ENCODE measurements at regions not wholly inside any gene's neighbourhood (a gene's known extent, or its start where the extent isn't known, plus 50 kb on each side); places are given as distances from the start of the nearest gene placed in this dataset.

DNA sequence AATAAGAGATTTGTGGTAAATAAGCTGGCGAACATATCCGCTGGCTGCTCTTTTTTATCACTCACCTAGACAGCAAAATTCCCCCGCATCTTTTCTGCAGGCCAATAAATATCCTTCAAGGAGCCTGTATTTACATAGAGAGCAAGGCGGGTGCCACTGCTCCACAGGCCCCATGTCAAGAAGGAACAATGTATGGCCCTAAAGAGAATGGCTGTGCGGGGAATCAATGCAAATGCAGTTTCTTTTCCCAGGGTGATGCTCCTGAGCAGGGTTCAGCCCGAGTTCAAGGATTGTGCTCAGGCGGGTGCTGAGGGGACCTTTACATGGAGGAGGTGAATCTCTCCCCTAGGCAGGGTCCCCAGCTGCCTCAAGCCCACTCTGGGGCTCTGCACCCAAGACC lies 494.2 kb upstream of the ZMIZ1 start:
- DNase-seq = no peak

DNA sequence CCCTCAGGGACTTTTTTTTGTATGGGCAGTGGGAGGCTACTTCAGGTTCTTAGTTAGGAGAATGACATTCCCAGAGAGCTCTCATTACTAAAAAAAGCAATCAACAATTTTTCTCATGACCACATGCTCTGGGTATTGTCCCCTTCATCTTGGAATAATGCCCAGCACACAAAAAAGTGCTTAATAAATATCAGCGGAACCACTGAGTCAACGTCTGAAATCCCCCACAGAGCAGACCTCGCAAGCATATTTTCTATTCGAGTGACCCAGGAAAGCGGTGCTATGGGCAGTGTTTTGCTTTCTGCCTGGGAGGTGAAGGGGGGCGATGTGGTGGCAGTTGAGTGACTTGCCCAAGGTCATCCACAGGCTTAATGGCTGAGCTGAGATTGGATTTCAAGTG lies 493.4 kb upstream of the ZMIZ1 start:
- DNase-seq = no peak

DNA sequence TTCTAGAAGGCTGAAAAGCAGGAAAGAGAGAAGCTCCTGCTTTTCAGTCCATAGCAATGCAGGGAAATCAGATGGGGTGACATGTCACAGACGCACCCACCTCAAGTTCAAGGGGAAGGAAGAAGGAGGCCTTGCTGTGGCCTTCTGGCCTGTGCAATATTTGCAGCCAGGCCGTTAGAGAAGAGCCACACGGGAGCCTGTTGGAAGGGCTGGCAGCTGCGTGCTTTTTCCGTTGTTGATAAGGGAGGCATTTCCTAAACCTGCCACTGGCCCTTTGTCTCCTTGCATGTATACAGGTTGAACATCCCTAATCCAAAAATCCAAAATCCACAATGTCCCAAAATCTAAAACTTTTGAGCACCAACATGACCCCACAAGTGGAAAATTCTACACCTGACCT lies 492.5 kb upstream of the ZMIZ1 start:
- no peak for DNase-seq

DNA sequence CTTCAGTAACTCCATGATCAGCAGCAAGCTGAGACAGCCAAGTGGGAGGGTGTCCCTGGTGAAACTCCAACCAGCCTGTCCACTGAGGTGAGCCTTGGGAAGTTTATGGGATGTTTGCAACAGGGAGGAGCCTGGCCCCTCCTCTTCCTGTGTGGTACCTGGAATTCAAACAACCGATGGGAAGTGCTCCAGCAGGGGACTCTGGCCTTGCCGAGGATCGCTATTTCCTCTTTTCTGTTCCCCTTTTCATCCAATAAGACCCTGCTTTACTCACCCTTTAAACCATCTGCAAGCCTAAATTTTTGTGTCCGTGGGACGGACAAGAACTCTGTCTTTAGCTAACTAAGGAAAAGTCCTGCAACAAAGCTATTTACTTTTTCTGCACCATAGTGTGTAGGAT lies 491.1 kb upstream of the ZMIZ1 start:
- no peak for DNase-seq

DNA sequence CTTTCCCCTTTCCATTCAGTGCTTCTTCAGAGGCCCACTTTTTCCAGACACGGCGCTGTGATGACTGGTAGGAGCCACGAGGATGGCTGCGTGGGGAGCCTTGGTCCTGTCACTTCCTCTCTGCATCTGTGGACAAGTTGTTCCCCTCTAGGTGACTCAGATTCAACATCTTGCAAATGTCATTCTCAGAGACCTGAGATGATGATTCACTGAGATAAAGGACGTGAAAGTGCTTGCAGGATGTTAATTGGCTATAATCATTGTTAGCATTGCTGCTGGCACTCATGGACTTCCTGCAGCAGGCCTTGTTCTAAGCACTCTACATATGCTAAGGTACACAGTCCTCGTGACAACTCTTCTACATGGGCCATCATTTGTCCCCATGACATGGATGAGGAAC lies 489.8 kb upstream of the ZMIZ1 start:
- no peak for DNase-seq

DNA sequence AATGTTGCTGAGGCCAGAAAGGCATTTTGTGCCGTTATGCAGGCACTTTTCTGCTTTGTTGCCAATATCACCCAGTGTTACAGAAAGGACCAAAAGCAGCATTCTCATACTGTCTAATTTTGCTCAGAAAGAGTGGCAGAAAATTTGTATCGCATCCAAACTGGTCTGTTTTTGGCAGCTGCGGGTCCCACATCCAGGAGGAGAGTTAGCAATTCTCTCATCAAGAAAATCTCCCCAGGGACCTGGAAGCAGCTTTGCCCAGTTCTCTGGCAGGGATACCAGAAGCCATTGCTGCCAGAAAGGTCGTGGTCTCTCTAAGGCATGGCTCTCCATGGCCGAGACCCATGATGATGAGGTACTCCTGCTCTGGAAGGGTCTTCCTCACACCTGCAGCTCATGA lies 489.2 kb upstream of the ZMIZ1 start:
- DNase-seq = no peak

DNA sequence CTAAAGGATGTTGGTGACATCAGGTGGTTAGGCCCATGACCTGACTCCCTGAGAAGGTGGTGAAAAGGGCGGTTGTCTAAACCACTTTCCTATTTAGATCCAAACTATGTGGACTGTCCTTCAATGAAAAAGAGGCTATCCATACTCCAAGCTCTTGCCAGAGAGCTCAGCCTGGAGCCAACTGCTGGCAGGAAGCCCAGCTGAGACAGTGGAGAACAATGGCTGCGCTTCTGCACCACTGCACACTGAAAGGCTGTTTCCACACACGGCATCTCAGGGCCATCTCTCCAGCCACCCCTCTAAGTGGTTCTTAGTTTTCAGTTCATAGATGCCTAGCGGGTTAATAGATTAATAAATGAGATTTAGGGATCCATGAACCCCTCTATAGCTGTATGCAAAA lies 488.8 kb upstream of the ZMIZ1 start:
- no peak for DNase-seq

DNA sequence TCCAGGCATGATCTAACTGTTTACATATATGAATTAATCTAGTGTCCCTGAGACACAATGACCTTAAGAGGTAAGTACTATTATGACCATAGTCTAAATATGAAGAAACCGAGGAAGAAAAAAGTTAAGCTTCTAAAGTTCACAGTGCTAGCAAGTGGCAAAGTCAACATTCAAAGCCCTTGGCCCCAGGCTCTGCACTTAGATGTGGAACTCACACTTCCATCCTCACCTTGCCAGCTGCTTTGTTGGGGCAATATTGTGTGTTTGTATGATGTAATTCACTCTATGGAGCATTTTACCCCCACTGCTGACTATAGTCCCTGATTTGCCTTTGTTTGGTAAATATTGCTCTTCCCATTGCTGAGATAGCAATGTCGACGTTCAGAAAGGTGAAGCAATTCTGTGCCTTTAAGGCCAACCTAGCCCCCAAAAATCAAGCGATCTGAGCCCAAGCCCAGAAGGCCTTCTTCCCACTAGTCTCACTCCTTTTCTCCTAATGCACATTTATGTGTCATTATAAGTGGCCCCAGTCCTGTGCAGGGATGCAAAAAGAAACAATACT lies 487.6 kb upstream of the ZMIZ1 start:
- DNase-seq = no peak

DNA sequence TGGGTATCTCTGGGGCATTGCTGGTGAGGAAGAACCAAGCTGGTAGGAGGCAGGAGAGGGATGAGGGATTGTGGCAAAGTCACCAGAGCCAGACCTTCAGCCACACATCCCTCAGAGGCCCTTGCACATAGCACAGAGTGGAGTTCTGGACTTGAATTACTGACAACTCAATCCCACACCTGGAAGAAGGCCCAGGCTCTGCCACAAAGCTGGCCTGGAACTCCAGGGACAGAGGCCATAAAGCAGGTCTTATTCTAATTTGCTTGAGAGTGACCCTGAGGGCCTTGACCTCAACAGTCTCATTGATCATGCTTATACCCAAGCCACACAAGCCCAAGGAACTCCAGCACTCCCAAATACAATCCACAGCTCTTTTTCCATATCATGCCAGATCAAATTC lies 486.2 kb upstream of the ZMIZ1 start:
- DNase-seq = no peak

DNA sequence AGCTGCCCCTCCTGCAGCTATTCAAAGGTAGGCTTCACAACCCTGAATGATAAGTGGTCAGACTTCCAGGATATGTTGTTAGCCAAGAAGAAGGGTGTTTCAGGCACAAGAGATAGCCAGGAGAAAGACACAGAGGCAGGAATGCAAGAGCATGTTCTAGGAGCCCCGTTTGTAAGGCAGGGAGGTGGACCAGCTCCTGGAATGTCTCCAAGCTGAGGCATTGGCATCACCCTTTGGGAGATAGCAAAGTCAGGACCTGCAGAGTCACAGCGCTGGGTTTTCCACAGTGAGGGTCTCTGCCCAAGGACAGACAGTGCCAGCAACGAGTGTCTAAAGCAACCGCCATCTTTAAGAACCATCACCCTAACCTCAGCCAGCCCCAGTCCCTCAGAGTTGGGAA lies 484.5 kb upstream of the ZMIZ1 start:
- DNase-seq = no peak

DNA sequence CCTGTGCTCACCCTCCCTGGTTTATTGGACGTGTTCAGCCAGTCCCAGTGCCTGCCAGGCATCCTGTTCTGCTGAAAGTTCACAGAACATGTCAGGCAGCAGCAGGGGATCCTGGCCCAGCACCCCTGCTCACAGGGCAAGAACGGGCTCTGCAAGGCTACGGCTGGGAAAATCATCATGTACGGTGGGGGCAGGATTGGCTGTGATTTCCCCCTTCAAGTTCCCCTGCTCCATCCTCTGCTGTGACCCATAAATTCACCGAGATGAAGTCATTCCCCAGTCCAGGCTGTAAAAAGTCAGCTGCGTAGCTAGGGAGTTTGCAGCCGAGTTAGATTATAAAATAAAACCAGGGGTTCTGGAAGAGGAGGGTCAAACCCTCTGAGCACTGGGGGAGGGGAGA lies 484.1 kb upstream of the ZMIZ1 start:
- no peak for DNase-seq

DNA sequence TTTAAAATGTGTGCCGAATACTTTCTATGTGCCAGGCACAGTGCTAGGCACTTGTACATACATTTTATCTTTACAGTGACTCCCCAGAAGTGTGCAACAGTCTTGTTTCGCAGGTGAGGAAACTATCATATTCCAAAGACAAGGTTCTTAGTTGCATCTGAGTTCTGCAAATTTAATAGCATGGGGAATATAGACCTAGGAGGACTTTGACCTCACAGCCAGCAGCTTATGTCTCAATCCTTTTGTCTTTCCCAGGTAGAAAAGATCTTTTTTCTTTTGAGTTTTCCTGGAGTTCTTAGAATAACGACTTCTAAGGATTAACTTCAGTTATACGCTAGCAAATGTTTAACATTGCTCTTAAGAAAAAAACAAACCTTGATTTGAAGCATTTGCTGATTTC lies 482.8 kb upstream of the ZMIZ1 start:
- DNase-seq = no peak

DNA sequence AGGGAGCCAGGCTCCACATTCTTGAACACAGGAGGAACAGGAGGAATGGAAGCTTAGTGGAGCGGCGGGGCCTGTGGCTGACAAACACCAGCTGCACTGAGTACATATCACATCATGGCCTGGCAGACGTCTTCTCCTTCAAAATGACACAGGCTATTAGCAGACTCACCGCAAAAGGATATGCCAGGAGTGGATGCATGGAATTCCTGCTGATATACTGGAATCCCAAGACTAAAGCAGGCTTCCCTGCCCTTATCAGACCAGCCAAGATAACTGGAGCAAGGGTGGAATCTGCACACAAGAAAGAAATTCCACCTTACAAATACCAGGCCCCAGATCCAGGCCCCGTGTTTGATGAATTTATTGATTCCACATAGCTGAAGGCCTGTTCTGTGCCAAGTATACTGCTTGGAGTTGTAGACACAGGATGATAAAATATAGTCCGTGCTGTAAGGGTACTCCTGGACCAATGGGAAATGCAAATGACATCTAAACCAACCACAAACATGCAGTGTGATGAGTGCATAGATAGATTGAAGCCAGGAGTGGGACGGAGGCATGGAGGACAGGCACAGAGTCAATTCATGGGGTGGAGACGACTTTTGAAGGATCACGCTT lies 480.5 kb upstream of the ZMIZ1 start:
- DNase-seq = no peak

DNA sequence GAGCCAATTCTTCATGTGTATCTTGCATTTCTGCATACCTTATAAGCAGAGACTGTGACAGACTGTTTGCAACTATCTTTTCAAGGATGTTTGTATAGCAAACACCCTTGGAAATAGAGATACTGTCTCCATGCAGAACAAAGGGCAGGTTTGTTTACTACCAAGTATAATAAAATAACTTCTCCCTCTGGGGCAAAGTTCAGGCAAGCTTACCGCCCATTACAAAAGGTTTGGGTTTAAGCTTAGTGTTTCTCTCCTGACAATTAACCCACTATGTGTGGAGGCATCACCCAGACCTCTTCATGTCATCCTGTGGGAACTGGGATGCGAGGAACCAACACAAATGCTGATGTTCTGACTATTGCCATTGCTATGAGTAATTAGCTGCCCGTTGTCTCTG lies 479.1 kb upstream of the ZMIZ1 start:
- no peak for DNase-seq

DNA sequence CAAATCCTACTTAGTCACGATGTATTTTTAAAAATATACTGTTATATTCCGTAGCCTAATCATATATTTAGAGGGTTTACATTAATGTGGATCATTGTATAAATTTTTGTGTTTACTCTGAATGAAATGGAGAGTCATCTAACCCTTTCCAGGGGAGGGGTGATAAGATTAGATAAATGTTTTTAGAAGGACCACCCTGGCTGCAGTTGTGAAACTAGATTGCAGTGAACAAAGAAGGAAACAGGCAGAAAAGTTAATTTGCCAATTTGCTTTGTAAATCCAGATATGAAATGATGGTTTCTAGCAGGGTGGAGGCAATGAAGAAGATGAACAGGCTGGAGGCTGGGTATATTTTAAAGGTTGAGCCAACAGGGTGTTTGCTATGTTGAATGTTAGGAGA lies 477.7 kb upstream of the ZMIZ1 start:
- DNase-seq = no peak

DNA sequence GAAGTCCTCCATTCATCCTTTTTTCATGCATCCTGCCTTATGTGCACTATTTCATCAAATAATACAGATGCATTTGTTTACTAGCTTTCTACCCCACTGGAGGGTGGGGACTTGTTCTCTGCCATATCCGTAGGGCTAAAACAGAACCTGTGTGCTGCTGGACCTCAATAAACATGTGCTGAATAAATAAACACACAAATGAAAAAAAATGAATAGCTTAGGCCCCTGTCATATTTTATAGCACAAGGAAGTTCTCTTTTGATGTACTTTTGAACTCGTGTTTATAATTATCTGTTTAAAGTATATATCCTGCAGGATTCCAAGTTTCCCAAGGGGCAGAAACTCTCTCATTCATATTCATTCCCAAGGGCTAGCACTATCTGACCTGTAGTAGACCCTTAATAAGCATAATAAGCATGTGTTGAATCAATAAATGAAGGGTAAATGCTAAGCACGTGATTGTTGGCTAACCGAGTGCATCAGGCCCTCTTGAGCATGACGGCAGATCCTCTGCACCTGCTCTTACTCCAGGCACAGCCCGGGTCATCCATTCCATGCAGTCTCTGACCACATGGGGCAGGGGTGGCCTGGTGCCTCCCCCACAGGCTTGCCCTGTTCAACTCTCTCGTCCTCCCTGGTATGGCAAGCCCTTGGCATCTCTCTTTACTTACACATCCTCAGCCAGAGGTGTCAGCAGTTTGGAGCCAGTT lies 474.1 kb upstream of the ZMIZ1 start:
- DNase-seq = no peak

DNA sequence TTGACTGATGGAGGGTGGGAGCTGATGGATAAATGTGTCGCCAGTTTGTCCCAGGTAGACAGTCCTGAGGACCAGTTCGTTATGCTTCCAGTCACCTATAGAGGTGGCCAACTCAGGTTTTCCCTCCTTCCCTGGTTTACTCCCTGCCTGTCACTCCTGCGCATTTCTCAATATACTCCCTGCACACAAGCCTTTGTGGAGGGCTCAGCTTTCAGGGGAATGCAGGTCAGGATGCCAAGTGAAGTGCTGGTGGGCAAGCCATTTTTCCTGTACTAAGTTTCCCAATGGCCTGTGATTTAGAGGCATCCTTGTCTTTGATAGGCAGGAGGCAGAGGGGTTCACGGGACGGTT lies 473.5 kb upstream of the ZMIZ1 start:
- no peak for DNase-seq

DNA sequence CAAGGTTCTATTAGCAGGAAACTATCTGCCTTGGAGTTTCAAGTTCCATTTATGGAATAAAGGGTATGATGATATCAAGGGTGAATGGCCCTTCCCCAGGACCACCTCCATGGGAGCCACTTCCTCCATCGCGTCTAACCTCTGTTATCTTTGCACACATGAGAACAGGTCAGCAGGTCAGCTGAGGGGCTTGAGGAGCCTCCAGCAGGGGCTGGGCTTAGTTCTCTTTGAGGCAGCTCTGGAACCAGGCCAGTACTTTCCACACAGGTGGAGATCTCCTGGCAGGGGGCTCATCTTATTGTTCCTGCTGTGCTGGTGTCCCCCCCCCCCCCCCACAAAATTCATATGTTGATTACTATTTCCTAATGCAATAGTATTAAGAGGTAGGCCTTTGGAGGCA lies 472.2 kb upstream of the ZMIZ1 start:
- no peak for DNase-seq

DNA sequence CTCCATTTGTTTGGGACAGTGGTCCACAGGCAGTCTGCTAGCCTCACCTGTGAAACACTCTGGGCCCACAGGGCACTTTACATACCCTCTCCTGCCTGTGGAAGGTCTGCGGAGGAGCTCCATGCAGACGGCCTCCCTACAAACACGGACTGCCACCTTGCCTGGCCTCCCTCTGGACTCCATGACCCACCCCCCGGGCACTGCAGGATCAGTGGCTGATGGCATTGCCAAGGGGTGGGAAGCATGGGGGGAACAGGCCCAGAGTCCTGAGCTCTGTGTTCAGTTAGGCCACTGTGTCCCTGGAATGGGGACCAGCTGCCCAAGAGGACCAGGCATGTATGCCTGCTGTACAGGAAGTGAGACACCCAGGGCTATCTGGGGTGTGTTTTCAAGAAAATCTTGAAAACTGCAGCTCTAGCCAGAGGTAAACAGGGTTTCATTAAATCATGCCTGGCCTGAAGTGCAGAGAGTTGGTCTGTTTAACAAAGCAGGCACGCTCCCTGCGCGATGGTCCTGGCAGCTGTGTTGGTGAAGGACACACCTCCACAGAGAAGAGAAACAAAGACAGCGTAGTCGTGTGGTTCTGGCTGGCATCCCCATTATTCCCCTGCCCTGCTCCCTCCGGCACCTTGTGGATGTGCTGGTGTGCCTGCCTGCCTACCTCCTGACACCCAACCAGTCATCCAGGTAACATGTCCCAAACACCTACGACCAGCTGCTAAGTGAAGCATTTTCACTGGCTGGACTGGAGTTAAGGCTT lies 470.8 kb upstream of the ZMIZ1 start:
- DNase-seq = no peak

DNA sequence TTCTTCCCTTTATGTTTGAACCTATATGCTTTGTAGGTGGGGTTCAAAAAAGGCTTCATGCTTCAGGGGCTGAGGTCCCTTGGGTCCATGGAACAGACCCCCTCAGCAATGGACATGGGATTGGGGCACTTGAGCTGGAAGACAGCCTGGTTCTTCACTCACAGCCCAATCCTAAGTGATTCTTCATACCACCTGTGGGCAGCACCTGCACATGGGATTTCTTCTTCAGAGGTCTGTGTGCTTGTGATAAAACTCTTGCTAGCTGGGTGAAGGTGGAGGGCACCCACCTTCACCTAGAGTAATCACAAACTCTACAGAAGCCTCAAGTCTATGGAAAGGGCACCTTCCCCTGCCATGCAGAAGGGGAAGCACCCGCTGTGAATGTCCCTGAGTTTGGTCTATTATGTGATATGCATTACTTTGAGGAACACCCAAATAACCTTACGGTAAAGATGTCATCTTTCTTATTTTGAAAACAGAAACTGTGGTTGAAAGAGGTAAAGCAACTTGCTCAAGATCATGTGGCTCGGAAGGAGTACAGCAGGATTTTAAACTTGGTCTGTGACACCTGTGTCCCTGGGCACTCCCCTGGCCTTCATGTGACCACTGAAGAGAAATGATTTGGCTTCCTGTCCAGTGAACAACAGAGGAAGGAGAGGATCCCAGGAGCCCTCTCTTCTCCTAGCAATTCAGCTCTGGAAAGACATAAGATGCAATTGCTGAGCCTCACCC lies 469.5 kb upstream of the ZMIZ1 start:
- no peak for DNase-seq

DNA sequence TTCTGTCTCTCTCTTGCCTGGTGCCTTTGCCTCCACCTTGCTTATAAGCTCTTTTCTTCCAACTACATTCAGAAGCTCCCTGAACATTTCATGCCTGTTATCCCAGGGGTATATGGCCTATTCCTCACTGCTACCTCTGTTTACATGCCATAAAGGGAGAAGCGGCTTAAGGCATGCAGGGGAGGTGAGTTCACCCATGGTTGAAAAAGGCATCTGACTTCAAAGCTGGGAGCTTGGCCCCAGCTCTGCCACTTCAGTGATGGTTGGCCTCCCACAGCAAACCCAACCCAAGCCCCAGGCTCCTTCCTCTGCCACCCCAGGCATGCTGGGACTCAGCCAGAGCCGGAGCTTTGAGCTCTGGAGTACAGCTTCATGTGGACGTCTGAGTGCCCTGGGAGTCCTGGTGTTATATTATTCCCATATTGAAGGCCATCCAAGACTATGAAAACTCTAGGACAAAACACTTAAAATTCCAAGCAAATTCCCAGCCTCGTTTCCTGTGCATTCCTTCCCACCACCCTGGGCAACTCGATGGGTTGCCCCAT lies 468.6 kb upstream of the ZMIZ1 start:
- DNase-seq = no peak

DNA sequence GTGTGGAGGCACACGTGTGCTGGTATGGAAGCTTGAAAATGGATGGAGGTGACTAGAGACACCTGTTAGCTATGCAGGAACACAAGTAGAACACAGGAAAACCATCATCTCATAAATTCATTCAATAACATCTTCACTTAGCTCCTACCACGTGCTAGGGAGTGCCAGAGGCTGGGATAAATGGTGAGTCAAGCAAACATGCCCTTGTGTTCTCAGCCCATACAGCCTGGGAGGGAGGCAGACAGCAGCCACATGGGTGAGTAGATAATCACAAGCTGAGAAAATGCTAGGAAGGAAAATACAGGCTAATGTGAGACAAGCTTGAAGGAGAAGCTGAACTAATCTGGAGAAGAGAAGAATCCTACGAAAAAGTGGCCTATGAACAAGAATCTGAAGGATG lies 468.0 kb upstream of the ZMIZ1 start:
- no peak for DNase-seq

Measured in activated CD8-positive, alpha-beta memory T cell treated with anti-CD3 and anti-CD28 coated beads, Interleukin-2, amount 50 U/mL, for 4 hours (primary cell).